A549 (cell line): ENCODE measurements at regions not wholly inside any gene's neighbourhood (a gene's known extent, or its start where the extent isn't known, plus 50 kb on each side); places are given as distances from the start of the nearest gene placed in this dataset.

Experiments used
- CEBPB ChIP-seq, 2 experiments: fragments of >200 bp in 1 of 2; sonication (Bioruptor Twin) in 1 of 2; formaldehyde crosslinking in 1 of 2; IDR thresholded peaks; 2 replicates each; pipeline ENCODE4 v1.6.1; 2012 to 2016
- KDM5A ChIP-seq: fragments of 200-600 bp; sonication (generic); IDR thresholded peaks from 2 replicates; pipeline ENCODE4 v1.6.1; 2016; ENCODE audit warnings: antibody characterized with exemption, mild to moderate bottlenecking
- POLR2A ChIP-seq: IDR thresholded peaks from 2 replicates; pipeline ENCODE4 v1.6.1; 2012; ENCODE audit warnings: mild to moderate bottlenecking, low read length
- RAD21 ChIP-seq, 2 experiments: fragments of >200 bp in 1 of 2; sonication (Bioruptor Twin) in 1 of 2; formaldehyde crosslinking in 1 of 2; IDR thresholded peaks in 1 of 2; conservative IDR thresholded peaks in 1 of 2; 2 replicates in 1 of 2; 3 replicates in 1 of 2; pipeline ENCODE4 v1.6.1; 2012 to 2018; ENCODE audit warnings: inconsistent platforms in 1 of 2
- TF ChIP-seq, protein P1 (sequence below): fragments of >200 bp; sonication (Bioruptor Twin); formaldehyde crosslinking; IDR thresholded peaks from 3 replicates; pipeline ENCODE4 v1.5.1; 2016

GRCh38 chr5:5887833-5888232, 465.4 kb downstream of the ICE1 start:
- TF ChIP-seq, protein P1, sequence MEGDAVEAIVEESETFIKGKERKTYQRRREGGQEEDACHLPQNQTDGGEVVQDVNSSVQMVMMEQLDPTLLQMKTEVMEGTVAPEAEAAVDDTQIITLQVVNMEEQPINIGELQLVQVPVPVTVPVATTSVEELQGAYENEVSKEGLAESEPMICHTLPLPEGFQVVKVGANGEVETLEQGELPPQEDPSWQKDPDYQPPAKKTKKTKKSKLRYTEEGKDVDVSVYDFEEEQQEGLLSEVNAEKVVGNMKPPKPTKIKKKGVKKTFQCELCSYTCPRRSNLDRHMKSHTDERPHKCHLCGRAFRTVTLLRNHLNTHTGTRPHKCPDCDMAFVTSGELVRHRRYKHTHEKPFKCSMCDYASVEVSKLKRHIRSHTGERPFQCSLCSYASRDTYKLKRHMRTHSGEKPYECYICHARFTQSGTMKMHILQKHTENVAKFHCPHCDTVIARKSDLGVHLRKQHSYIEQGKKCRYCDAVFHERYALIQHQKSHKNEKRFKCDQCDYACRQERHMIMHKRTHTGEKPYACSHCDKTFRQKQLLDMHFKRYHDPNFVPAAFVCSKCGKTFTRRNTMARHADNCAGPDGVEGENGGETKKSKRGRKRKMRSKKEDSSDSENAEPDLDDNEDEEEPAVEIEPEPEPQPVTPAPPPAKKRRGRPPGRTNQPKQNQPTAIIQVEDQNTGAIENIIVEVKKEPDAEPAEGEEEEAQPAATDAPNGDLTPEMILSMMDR: no peak
- no peak for TF ChIP-seq CEBPB (IDR thresholded peaks at IDR 0.05)
- no peak for TF ChIP-seq RAD21 (conservative IDR thresholded peaks at IDR 0.05 in 1 of 2, IDR thresholded peaks at IDR 0.05 in 1 of 2)
- TF ChIP-seq KDM5A: no peak
- TF ChIP-seq POLR2A: no peak
